Activated naive CD4-positive, alpha-beta T cell treated with Interleukin-2 at 50 U/mL for 16 hours (primary cell): ENCODE measurements at regions not wholly inside any gene's neighbourhood (a gene's known extent, or its start where the extent isn't known, plus 50 kb on each side); places are given as distances from the start of the nearest gene placed in this dataset.

ENCODE experiments used
- DNase-seq: peaks from one replicate; pipeline ENCODE4 v3.0.0-alpha.2; 2020

- DNase-seq, result no peak
Measured at GRCh38 chr22:49024775-49025440, 802.8 kb downstream of the BRD1 start.

DNA sequence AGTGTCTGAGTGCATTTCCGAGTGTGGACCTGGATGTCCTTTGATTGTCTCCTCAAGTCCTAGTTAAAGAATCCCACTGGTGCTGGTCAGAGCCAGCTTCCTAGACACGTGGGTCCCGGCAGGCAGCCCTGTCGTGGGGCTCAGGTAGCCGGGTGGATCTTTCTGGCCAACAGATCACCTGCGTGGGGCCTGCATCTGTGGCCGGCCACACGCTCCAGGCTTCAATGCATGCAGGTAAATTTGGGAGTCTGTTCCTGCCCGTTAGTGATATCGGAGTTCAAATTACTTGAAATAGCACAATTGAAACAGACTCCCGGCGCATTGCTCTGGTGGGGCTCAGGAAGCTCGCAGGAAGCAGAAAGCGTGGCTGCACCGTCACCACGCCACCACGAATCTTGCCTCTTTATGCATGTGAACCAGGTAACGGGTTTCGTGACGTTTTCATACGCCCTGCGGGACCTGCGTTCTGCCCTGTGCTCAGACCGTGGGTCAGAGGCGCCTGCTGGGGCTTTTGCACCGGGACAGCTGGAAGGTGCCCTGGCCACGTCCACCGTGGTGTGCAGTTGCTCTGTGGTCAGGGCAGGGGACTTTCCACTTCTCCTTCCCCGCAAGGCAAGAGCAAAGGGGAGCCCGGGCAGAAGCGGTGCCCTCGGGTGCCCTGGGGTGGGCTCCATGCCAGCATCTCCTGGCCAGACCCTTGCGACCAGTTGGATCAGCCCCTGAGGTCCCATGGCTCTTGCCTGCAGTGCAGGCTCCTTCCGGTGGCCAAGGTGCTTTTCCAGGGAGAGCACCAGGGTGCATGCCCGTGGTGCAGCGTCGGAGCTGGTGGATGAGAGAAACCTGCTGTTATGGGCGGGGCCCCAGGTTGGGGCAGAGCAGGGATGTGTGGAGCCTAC, 803.5 kb downstream of the BRD1 start:
- DNase-seq, result no peak

DNA sequence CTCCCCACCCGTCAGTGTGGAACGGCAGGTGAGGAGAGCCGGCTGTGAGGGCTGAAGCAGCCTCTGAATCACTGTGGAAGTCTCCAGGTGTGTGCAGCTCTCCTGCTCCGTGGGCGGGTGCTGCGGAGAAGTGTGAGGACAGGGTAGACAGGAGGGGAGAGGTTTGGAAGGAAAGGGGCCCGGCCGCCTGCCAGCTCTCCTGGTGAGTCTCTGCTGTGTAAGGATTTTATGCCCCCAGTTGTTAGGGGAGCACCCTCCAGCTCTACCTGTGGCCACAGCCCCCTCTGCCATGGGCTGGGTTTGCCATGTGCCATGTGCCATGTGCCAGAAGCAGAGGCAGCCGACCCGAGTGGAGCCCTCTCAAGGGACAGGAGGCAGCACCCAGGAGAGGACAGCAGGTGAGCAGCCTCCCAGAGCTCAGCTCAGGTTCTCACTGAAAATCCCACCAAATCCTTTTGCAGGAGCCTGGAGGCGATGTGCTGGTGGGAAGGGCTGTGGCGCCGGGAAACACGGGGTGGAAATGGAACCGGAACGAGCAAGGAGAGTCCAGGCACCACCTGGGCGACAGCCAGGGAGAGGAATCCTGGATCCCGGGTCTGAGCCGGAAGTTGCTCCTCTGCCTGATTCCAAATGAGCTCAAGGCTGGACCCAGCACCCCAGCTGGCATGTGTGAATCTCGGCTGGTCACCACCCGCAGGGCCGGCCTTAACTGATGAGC, 804.4 kb downstream of the BRD1 start:
- no peak for DNase-seq

- DNase-seq, result no peak
Measured at GRCh38 chr22:49022816-49023160, 804.9 kb downstream of the BRD1 start.

- DNase-seq, result no peak
Measured at GRCh38 chr22:49021926-49022815, 805.5 kb downstream of the BRD1 start.

GRCh38 chr22:49021131-49021925, 806.3 kb downstream of the BRD1 start:
- DNase-seq, result no peak

DNA sequence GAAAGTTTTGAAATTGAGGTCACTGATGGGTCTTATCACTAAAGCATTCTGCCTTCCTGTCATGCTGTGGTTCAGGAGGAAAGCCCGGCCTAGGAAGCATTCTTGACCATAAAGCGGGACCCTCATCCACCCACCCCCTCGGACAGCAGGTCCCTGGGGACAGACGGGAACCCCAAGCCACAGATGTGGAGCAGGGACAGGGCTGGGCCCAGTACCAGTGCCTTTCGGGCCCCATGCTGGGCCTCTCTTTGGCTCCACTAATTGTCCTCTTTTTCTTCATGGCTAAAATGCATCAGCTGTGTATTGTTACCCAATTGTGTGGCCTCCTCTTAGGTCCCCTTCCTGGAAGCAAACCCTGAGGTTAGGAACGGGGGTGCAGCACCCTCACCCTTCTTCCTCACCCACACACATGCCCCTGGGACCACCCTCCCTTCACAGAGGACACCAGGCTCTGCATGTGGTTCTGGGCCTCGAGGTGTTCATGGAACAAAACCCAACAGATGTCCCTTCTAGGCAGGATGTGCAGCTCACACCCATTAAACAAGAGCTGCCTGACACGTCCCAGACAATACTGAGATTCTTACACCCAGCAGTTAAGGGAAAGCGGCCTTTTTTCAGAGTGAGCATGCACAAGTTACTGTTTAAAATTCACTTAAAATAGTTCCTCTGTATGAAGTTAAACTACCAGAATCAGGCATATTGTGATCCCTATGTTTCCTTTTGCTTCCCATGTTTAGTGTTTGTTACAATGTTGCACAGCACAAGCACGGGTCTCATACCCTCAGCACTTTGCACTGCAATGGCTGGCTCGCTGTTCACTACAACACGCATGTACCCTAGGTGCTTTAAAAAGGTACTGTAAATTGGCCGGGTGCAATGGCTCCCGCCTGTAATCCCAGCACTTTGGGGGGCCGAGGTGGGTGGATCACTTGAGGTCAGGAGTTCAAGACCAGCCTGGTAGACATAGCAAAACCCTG, 807.6 kb downstream of the BRD1 start:
- DNase-seq, result no peak

GRCh38 chr22:49018601-49019000, 809.1 kb downstream of the BRD1 start:
- DNase-seq, result no peak

DNA sequence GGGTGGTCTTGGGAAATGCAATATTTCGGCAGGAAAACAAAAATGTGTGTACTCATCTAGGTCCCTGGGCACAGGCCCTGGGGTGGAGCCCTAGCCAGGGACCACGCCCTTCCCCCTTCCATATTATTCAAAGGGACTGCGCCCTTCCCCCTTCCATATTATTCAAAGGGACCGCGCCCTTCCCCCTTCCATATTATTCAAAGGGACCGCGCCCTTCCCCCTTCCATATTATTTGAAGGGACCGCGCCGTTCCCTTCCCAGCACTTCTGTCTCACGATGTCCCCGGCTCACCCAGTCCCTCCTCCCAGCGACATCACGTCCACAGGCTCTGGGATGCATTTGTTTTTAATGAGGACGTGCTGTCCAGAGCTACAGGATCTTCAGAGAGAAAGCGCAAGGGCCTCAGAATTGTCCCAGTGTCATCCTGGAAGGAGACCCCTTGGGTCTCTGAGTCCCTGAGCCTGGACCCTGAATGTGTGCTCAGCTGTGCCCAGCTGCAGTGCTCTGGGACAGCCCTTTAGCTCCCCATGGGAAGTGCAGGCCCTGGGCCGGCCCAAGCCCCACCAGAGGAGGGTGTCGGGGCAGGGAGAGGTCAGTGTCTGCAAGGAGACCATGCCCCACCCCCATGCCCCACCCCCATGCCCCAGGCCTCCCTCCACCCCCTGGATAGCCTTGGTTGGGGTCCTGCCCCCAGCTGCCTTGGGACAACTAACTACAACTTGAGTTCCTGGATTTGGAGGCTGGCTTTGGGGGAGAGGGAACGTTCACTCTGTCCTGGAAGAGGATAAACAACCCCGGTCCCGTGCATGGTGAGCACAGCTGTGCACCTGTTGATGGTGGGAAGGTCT, 810.0 kb downstream of the BRD1 start:
- DNase-seq, result no peak

- DNase-seq, result no peak
Measured at GRCh38 chr22:49016909-49017481, 810.7 kb downstream of the BRD1 start.

GRCh38 chr22:49015993-49016908, 811.4 kb downstream of the BRD1 start:
- DNase-seq, result no peak

- DNase-seq, result no peak
Measured at GRCh38 chr22:49015459-49015858, 812.2 kb downstream of the BRD1 start.

DNA sequence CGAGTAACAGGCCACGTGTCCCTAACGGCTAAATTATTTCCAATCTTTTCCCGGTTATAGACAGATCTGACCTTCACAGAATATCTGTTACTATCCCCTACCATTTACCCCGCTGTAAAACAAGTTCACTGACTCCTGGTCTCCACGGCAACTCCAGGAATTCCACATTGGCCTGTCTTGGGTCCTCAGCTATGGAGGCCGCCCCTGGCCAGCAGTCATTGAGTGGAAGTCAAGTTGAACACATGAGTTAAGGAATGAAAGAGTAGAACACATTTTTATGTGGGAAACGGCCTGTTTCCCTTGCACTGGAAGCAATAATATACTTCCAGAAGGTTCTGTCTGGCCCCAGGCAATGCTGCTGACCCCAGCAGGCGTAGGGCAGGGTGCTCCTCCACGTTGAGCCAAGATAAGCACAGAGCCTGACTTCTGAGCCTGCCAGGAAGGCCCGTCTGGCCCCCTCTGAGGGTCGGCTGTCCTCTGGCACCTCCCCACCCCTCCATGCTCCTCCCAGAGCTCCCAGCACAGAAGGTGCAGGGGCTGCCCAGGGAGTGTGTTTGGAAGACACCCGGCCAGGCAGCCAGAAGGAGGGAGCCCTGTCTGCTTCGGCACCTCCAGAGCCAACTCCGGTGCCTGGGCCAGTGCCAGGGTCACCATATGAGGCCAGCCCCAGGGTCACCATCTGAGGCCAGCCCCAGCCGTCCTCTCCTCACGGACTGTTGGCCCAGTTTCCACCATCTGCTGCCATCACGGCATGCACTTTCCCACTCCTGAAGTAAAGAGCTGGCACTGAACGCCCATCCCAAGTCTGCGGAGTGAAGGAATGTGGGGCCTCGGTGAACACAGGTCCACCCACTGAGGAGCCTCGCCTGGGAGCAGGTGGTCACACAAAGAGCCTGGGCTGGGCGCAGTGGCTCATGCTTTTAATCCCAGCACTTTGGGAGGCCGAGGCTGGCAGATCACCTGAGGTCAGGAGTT, 813.2 kb downstream of the BRD1 start:
- no peak for DNase-seq

DNA sequence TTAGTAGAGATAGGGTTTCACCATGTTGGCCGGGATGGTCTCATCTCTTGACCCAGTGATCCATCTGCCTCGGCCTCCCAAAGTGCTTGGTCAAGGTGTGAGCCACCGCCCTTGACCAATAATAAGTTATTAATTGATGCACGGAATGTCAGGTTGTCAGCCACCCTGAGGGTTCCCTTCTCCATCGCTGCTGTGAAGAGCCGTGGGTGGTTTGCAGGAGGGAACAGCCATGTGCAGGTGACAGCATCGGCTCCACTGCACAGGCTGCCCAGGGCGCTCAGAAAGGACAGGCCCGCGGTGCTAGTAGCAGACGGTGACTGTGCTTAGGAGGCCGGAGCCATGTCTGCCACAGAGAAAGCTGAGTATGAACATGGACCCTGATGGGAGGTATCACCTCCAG, 814.0 kb downstream of the BRD1 start:
- DNase-seq, result no peak

DNA sequence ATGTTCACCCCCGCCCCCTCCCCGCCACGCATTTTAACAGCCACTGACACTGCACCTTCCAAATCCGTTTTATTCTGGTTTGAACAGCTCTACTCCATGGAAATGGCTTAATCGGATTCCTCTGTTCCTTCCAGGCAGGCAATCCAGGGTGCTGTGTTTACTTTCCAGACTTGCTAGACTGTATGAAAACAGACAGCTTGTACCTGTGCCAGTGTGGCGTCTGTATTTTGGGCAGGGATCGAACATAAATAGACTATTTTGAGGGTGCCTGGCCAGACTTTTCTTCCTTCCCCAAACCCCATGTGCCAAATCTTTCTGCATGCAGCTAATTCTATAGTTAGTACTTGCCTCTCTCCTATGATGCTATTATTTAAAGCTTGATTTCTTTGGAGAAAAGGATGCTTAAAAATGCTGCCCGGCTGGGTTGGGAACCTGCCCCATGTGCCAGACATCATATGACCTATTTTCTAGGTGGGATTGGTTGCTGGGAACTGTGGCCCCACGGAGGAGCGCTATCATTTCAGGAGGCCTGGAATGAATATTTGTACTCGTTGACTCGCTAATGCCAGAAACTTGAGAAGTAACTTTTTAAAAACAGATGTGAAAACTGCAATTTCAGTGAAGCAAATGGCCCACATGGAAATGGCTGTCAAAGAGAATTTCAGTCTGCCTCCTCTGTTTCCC, 814.8 kb downstream of the BRD1 start:
- no peak for DNase-seq
